ENCODE measurements at regions not wholly inside any gene's neighbourhood (a gene's known extent, or its start where the extent isn't known, plus 50 kb on each side); places are given as distances from the start of the nearest gene placed in this dataset.

GRCh38 chr1:81375884-81376548 lies 424.7 kb upstream of the ADGRL2 start:
- no peaks in the 10 kb centered on the region for H3K27me3 ChIP-seq (replicated peaks; ENCODE audit: insufficient read depth, low read length)
- no peaks in the 10 kb centered on the region for H3K4me1 ChIP-seq (ENCODE audit: low read length)
- TF ChIP-seq EZH2 (optimal IDR thresholded peaks at IDR 0.05; ENCODE audit: low read depth, low read length) (no peak), CTCF (IDR thresholded peaks at IDR 0.05; ENCODE audit: low read length) (no peak), EZH2phosphoT487 (IDR thresholded peaks at IDR 0.05; ENCODE audit: low read length) (no peak)
- no peak overlapping the region for H3K4me3 ChIP-seq (ENCODE audit: low read length)
- no peaks in the 10 kb centered on the region for H3K79me2 ChIP-seq (ENCODE audit: low read length)
- no peaks in the 10 kb centered on the region for H4K20me1 ChIP-seq (ENCODE audit: insufficient read depth, low read length)
- H3K9me3 ChIP-seq (replicated peaks; ENCODE audit: insufficient read depth, low read length): no peaks in the 10 kb centered on the region
- no peak overlapping the region for H3K9ac ChIP-seq (ENCODE audit: low read length)
- no peak overlapping the region for H3K27ac ChIP-seq (ENCODE audit: low read length)
- H3K9me2 ChIP-seq (replicated peaks; ENCODE audit: insufficient read depth, low read length): no peaks in the 10 kb centered on the region
- no peaks in the 10 kb centered on the region for H3F3A ChIP-seq (ENCODE audit: insufficient read depth, low read length)
- no peak overlapping the region for H3K4me2 ChIP-seq (ENCODE audit: low read depth, low read length)
- no peak overlapping the region for H2AFZ ChIP-seq (ENCODE audit: low read length)
- no peaks in the 10 kb centered on the region for H3K36me3 ChIP-seq (replicated peaks; ENCODE audit: insufficient read depth, low read length)
- no peak for DNase-seq

GRCh38 chr1:81374481-81374880 lies 426.3 kb upstream of the ADGRL2 start:
- no peak for TF ChIP-seq EZH2 (optimal IDR thresholded peaks at IDR 0.05; ENCODE audit: low read depth, low read length)
- Histone ChIP-seq H3K79me2 (ENCODE audit: low read length) (no peaks in the 10 kb centered on the region), H3K9ac (ENCODE audit: low read length) (no peak overlapping the region), H4K20me1 (ENCODE audit: insufficient read depth, low read length) (no peaks in the 10 kb centered on the region), H3K4me1 (ENCODE audit: low read length) (no peaks in the 10 kb centered on the region), H3K4me2 (ENCODE audit: low read depth, low read length) (no peak overlapping the region), H2AFZ (ENCODE audit: low read length) (no peak overlapping the region), H3K27me3 (replicated peaks; ENCODE audit: insufficient read depth, low read length) (no peaks in the 10 kb centered on the region), H3K4me3 (ENCODE audit: low read length) (no peak overlapping the region), H3K9me3 (replicated peaks; ENCODE audit: insufficient read depth, low read length) (no peaks in the 10 kb centered on the region), H3K36me3 (replicated peaks; ENCODE audit: insufficient read depth, low read length) (no peaks in the 10 kb centered on the region), H3K9me2 (replicated peaks; ENCODE audit: insufficient read depth, low read length) (no peaks in the 10 kb centered on the region), H3K27ac (ENCODE audit: low read length) (no peak overlapping the region), H3F3A (ENCODE audit: insufficient read depth, low read length) (no peaks in the 10 kb centered on the region)
- DNase-seq: no peak

GRCh38 chr1:81371864-81372263 lies 428.9 kb upstream of the ADGRL2 start:
- no peaks in the 10 kb centered on the region for H3K9me3 ChIP-seq (replicated peaks; ENCODE audit: insufficient read depth, low read length)
- H3K4me3 ChIP-seq (ENCODE audit: low read length): no peak overlapping the region
- H3K36me3 ChIP-seq (replicated peaks; ENCODE audit: insufficient read depth, low read length): no peaks in the 10 kb centered on the region

More at GRCh38 chr1:81371864-81372263, 428.9 kb upstream of the ADGRL2 start:
- H3F3A ChIP-seq (ENCODE audit: insufficient read depth, low read length): no peaks in the 10 kb centered on the region
- no peaks in the 10 kb centered on the region for H3K9me2 ChIP-seq (replicated peaks; ENCODE audit: insufficient read depth, low read length)
- no peak overlapping the region for H2AFZ ChIP-seq (ENCODE audit: low read length)
- H4K20me1 ChIP-seq (ENCODE audit: insufficient read depth, low read length): no peaks in the 10 kb centered on the region
- DNase-seq: no peak
- H3K27ac ChIP-seq (ENCODE audit: low read length): no peak overlapping the region
- no peaks in the 10 kb centered on the region for H3K79me2 ChIP-seq (ENCODE audit: low read length)
- no peak overlapping the region for H3K9ac ChIP-seq (ENCODE audit: low read length)
- TF ChIP-seq EZH2 (optimal IDR thresholded peaks at IDR 0.05; ENCODE audit: low read depth, low read length) (no peak), CTCF (IDR thresholded peaks at IDR 0.05; ENCODE audit: low read length) (no peak)
- no peaks in the 10 kb centered on the region for H3K27me3 ChIP-seq (replicated peaks; ENCODE audit: insufficient read depth, low read length)
- no peaks in the 10 kb centered on the region for H3K4me1 ChIP-seq (ENCODE audit: low read length)
- H3K4me2 ChIP-seq (ENCODE audit: low read depth, low read length): no peak overlapping the region

Measured in MM.1S (cell line).